Pulmonary artery endothelial cell (primary cell): ENCODE measurements at regions not wholly inside any gene's neighbourhood (a gene's known extent, or its start where the extent isn't known, plus 50 kb on each side); places are given as distances from the start of the nearest gene placed in this dataset.
"Not testable (repeated sequence)": the region's sequence is repeated elsewhere in the genome, so short reads cannot be mapped to it uniquely, and the experiment has no call there.

Source experiments
- DNase-seq: peaks from one replicate; pipeline ENCODE4 v3.0.0-alpha.2; 2011; ENCODE audit warnings: low read depth, low spot score

GRCh38 chr5:92216852-92217251, 833.7 kb upstream of the ARRDC3 start:
- DNase-seq, result not testable (repeated sequence)

DNA sequence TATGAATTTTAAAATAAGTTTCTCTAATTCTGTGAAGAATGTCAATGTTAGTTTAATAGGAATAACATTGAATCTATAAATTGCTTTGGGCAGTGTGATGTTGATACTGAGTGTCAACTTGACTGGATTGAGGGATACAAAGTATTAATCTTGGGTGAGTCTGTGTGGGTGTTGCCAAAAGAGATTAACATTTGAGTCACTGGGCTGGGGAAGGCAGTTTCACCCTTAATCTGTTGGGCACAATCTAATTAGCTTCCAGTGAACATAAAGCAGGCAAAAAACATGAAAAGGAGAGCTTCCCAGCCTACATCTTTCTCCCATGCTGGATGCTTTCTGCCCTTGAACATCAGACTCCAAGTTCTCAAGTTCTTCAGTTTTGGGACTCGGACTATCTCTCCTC, 832.0 kb upstream of the ARRDC3 start:
- no peak for DNase-seq

GRCh38 chr5:92208265-92208664, 825.1 kb upstream of the ARRDC3 start:
- no peak for DNase-seq

- DNase-seq, result no peak
Observed at GRCh38 chr5:92207151-92207550, 824.0 kb upstream of the ARRDC3 start.

- DNase-seq, result no peak
Observed at GRCh38 chr5:92206681-92207080, 823.6 kb upstream of the ARRDC3 start.

GRCh38 chr5:92199035-92199434, 815.9 kb upstream of the ARRDC3 start:
- DNase-seq, result not testable (repeated sequence)

DNA sequence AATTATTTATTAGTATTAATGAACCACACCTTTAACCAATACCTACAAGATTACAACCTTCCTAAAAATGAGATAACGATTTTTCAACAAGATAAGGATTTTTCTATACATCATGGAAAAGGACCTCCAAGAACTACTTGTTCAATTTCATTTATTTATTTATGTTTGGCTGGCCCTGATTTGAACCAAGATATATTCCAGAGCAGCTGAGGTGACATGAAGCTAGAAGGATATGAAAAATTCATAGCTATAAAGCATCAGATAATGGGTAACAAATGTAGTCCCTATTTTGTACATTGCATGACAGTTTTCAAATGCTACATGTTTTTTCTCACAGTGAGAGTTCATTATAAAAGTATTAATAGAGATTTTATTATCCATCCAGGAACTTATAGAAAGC, 798.5 kb upstream of the ARRDC3 start:
- DNase-seq, result no peak

GRCh38 chr5:92180391-92180790, 797.3 kb upstream of the ARRDC3 start:
- DNase-seq, result no peak

DNA sequence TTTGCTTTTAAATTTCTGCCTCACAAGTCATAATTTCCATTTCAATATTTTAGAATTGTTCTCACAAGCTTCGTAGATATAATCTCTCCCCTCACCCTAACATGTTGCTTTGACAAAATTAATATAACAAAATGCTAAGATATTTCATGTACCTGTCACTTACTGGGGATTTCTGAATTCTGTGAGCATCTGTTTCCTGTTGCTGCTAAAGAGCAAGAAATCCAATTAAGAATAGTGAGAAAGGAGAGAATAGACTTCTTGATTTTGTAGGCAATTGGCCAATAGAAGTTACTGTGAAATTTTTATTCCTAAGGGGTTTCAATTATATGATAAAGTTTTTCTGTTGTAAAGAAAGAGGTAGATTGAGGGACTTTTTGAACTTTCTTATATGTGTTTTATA, 796.5 kb upstream of the ARRDC3 start:
- DNase-seq, result no peak

DNA sequence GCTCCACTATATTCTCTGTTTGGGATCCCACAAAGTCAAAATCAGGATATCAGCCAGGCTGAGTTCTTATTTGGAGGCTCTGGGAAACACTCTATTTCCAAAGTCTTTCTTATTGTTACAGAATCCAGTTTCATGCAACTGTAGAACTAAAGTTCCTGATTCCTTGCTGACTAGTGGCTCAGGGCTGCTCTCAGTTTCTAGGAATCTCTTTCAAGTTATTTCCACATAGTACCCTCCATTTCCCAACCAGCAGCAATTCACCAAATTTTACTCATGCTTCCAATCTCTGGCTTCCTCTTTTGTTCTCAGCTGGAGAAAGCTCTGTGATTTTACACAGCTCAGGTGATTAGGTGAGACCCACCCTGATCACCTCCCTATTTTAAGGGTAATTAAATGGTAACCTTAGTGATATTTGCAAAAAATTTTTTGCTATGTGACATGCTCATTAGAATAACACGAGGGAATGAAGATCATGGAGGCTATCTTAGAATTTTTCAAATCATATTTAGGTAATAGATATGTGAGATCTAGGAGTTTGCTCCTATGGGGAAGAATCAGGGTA, 794.9 kb upstream of the ARRDC3 start:
- no peak for DNase-seq

DNA sequence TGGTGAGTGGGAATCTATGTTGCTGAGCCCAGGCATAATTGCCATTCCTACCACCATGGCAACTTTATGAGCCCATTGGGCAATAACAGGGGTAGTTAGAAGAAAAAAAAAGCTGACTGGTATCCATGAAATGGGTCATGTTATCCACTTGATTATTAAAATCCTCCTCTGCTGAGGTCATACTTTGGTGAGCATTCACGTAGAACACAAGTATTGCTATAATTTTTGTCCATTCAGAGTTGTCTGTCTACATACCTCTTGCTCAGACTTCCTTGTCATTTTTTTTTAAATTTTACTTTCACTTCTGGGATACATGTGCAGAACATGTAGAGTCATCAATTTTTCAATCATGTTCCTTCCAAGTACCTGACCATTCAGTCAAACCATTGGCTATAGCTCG, 780.8 kb upstream of the ARRDC3 start:
- DNase-seq, result no peak

- no peak for DNase-seq
Observed at GRCh38 chr5:92147798-92148197, 764.7 kb upstream of the ARRDC3 start.

GRCh38 chr5:92147266-92147665, 764.1 kb upstream of the ARRDC3 start:
- no peak for DNase-seq

GRCh38 chr5:92145852-92146251, 762.7 kb upstream of the ARRDC3 start:
- DNase-seq, result no peak

DNA sequence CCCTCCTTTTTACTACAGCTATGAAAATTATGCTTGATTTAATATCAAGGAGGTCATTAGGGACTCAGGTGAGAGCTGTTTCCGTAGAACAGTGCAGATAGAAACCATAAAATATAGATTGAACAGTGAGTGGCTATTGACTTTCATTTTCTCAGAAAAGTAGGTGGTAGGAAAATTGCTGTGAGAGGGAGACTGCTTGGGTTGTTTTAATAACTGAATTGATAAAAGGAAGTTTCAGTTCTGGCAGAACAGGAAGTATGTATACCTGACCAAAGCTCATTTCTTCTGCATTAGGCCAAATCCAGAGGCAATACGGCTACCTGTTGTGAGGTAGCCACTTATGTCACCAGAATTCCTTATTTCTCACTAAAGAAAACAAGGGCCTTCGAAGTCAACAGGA, 761.7 kb upstream of the ARRDC3 start:
- no peak for DNase-seq

DNA sequence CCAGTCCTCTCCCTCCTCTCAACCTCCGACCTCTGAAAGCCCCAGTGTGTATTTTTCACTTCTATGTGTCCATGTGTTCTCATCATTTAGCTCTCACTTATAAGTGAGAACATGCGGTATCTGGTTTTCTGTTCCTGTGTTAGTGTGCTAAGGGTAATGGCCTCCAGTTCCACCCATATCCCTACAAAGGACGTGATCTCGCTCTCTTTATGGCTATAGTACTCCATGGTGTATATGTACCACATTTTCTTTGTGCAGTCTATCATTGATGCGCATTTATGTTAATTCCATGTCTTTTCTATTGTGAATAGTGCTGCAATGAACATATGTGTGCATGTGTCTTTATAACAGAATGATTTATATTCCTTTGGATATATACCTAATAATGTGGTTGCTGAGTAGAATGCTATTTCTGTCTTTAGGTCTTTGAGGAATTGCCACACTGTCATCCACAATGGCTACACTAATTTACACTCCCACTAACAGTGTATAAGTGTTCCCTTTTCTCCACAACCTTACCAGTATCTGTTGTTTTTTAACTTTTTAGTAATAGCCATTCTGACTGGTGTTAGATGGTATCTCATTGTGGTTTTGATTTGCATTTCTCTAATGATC, 749.3 kb upstream of the ARRDC3 start:
- DNase-seq, result not testable (repeated sequence)

- no peak for DNase-seq
Observed at GRCh38 chr5:92126182-92126581, 743.1 kb upstream of the ARRDC3 start.

- DNase-seq, result no peak
Observed at GRCh38 chr5:92119110-92119509, 736.0 kb upstream of the ARRDC3 start.

DNA sequence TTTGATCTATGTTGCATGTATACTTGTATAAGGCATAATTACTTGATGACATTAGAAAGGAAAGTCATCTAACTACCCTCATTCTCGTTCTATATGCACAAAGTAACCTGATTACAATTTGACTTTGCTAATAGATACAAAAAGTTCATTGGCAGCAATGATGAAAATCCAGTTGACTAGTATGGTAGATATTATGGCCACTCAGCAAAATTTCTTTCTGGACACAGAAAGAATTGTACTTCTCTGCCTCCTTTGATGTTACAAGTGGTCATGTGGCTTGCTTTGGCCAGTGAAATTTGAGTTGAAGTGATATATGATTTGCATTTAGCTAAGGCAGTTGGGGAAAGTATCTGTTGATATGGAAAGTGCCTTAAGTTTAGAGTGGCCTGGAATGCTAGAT, 723.7 kb upstream of the ARRDC3 start:
- DNase-seq, result no peak

DNA sequence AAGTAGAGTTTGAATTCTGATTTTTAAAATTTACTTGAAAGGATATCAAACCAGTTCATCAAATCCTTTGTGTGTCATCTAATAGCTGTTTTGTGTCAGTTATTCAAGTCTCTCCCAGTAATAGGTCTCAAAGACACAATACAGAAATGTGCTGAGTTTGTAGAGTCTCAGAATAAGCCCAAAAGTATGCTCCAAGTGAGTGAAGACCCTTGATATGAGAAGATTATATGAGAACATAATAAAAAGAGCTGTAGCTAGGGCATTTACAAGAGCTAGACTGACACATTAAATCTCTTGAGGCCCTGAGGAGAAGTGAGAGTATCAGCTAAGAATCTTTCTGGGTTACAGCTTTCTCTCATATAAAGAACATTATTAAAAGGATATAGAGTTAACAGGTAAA, 721.0 kb upstream of the ARRDC3 start:
- DNase-seq, result no peak

DNA sequence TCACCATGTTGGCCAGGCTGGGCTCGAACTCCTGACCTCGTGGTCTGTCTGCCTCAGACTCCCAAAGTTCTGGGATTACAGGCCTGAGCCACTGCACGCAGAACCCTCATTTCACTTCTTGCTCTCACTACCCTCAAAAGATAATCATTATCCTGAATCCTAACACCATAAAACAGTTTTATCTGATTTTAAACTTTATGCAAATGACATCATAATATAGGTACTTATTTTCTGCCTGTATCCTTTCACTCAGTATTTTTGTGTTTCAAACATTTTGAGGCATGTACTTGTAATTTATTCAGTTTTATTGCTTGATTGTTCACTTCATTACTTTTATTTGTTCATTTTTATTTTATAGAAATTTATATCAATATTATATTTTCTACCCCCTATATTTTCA, 719.2 kb upstream of the ARRDC3 start:
- DNase-seq, result no peak

DNA sequence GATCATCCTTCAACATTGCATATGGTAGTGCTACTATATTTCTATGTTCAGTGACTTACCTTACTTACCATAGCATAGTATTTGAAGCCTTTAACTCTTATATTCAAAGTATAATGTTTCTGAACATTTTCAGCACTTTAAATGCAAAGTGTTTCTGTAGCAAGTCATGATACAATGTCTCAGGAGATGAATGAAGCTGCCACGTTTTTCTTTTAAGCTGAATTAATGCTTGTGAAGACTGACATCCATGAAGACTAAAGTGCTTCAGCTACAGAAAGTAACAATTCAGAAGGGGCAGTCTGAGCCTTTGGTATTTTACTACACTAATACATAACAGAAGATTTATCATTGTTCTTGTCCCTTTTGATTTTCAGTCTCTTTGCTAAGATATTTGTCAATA, 709.1 kb upstream of the ARRDC3 start:
- no peak for DNase-seq

DNA sequence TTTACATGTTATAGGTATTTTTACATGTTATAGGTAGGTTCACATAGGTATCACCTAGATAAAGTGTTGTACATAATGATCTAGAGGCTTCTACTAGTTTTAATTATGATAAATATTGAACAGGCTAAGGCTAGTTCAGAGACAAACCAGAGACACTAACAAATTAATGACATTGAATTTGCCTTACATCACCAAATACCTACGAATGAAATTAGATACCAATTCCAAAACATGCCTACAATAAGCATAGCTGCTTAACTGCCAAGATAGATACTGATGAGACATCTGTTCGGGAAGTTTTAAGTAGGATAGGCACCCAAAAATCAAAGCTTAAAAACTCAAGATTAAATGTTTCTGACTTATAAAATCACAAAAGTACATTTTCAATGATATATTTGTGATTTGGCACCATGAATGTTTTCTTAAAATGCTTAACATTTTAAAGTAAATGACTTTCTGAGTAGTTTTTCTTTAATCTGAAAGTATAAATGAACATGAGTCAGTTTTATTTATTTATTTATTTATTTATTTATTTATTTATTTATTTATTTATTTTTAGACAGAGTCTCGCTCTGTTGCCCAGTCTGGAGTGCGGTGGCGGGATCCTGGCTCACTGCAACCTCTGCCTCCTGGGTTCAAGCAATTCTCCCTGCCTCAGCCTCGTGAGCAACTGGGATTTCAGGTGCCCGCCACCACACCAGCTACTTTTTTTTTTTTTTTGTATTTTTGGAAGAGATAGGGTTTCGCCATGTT, 703.1 kb upstream of the ARRDC3 start:
- no peak for DNase-seq
